HEK293T (cell line): ENCODE measurements at regions not wholly inside any gene's neighbourhood (a gene's known extent, or its start where the extent isn't known, plus 50 kb on each side); places are given as distances from the start of the nearest gene placed in this dataset.

Source experiments
- ARNT ChIP-seq: fragments of 450-650 bp; IDR thresholded peaks from 2 replicates; pipeline ENCODE4 v1.6.1; 2017; ENCODE audit warnings: mild to moderate bottlenecking
- BHLHE40 ChIP-seq: fragments of 450-650 bp; IDR thresholded peaks from 2 replicates; pipeline ENCODE4 v1.6.1; 2016; ENCODE audit warnings: mild to moderate bottlenecking, moderate library complexity, borderline replicate concordance
- FOXK2 ChIP-seq: fragments of 450-650 bp; IDR thresholded peaks from 2 replicates; pipeline ENCODE4 v1.6.1; 2016; ENCODE audit warnings: mild to moderate bottlenecking
- FOXM1 ChIP-seq: fragments of 450-650 bp; IDR thresholded peaks from 2 replicates; pipeline ENCODE4 v1.6.1; 2017; ENCODE audit warnings: mild to moderate bottlenecking, borderline replicate concordance
- HDGF ChIP-seq: fragments of 450-650 bp; IDR thresholded peaks from 2 replicates; pipeline ENCODE4 v1.6.1; 2017; ENCODE audit warnings: antibody characterized with exemption, borderline replicate concordance
- LEF1 ChIP-seq: fragments of 450-650 bp; IDR thresholded peaks from 2 replicates; pipeline ENCODE4 v1.6.1; 2017; ENCODE audit warnings: mild to moderate bottlenecking, borderline replicate concordance
- NFRKB ChIP-seq: fragments of 450-650 bp; IDR thresholded peaks from 2 replicates; pipeline ENCODE4 v1.6.1; 2016; ENCODE audit warnings: mild to moderate bottlenecking, moderate library complexity
- SP1 ChIP-seq: fragments of 450-650 bp; IDR thresholded peaks from 2 replicates; pipeline ENCODE4 v1.6.1; 2017
- SUZ12 ChIP-seq: fragments of 450-650 bp; IDR thresholded peaks from 2 replicates; pipeline ENCODE4 v1.6.1; 2016; ENCODE audit warnings: mild to moderate bottlenecking
- TARDBP ChIP-seq: fragments of 450-650 bp; IDR thresholded peaks from 2 replicates; pipeline ENCODE4 v1.6.1; 2016
- ZNF384 ChIP-seq: fragments of 450-650 bp; IDR thresholded peaks from 2 replicates; pipeline ENCODE4 v1.6.1; 2016

GRCh38 chr14:98249476-98249875 lies 1022.5 kb downstream of the BCL11B start:
- no peak for TF ChIP-seq ZNF384
- TF ChIP-seq BHLHE40 = no peak
- no peak for TF ChIP-seq ARNT
- no peak for TF ChIP-seq FOXM1
- no peak for TF ChIP-seq LEF1
- TF ChIP-seq NFRKB = no peak
- TF ChIP-seq FOXK2 = no peak
- no peak for TF ChIP-seq TARDBP
- TF ChIP-seq SUZ12 = no peak
- TF ChIP-seq SP1 = no peak
- no peak for TF ChIP-seq HDGF
